ENCODE measurements at regions not wholly inside any gene's neighbourhood (a gene's known extent, or its start where the extent isn't known, plus 50 kb on each side); places are given as distances from the start of the nearest gene placed in this dataset.

GRCh38 chrX:150156615-150157014 is 206.5 kb upstream of the MAMLD1 start:
- H3F3A ChIP-seq (ENCODE audit: insufficient read depth, low read length): no peaks in the 10 kb centered on the region
- no peaks in the 10 kb centered on the region for H4K20me1 ChIP-seq (ENCODE audit: insufficient read depth, low read length)
- no peaks in the 10 kb centered on the region for H3K79me2 ChIP-seq (ENCODE audit: low read length)
- no peaks in the 10 kb centered on the region for H3K4me1 ChIP-seq (ENCODE audit: low read length)
- H3K27ac ChIP-seq (ENCODE audit: low read length): no peak overlapping the region
- H2AFZ ChIP-seq (ENCODE audit: low read length): no peak overlapping the region
- no peaks in the 10 kb centered on the region for H3K27me3 ChIP-seq (replicated peaks; ENCODE audit: insufficient read depth, low read length)
- TF ChIP-seq EZH2 (optimal IDR thresholded peaks at IDR 0.05; ENCODE audit: low read depth, low read length): no peak
- TF ChIP-seq, protein P1, sequence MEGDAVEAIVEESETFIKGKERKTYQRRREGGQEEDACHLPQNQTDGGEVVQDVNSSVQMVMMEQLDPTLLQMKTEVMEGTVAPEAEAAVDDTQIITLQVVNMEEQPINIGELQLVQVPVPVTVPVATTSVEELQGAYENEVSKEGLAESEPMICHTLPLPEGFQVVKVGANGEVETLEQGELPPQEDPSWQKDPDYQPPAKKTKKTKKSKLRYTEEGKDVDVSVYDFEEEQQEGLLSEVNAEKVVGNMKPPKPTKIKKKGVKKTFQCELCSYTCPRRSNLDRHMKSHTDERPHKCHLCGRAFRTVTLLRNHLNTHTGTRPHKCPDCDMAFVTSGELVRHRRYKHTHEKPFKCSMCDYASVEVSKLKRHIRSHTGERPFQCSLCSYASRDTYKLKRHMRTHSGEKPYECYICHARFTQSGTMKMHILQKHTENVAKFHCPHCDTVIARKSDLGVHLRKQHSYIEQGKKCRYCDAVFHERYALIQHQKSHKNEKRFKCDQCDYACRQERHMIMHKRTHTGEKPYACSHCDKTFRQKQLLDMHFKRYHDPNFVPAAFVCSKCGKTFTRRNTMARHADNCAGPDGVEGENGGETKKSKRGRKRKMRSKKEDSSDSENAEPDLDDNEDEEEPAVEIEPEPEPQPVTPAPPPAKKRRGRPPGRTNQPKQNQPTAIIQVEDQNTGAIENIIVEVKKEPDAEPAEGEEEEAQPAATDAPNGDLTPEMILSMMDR (IDR thresholded peaks at IDR 0.05; ENCODE audit: low read length): no peak
- TF ChIP-seq EZH2phosphoT487 (IDR thresholded peaks at IDR 0.05; ENCODE audit: low read length): no peak
- no peak overlapping the region for H3K9ac ChIP-seq (ENCODE audit: low read length)
- no peaks in the 10 kb centered on the region for H3K9me2 ChIP-seq (replicated peaks; ENCODE audit: insufficient read depth, low read length)
- no peak overlapping the region for H3K4me3 ChIP-seq (ENCODE audit: low read length)
- H3K36me3 ChIP-seq (replicated peaks; ENCODE audit: insufficient read depth, low read length): no peaks in the 10 kb centered on the region
- H3K4me2 ChIP-seq (ENCODE audit: low read depth, low read length): no peak overlapping the region
- no peak for DNase-seq
- no peaks in the 10 kb centered on the region for H3K9me3 ChIP-seq (replicated peaks; ENCODE audit: insufficient read depth, low read length)

DNA sequence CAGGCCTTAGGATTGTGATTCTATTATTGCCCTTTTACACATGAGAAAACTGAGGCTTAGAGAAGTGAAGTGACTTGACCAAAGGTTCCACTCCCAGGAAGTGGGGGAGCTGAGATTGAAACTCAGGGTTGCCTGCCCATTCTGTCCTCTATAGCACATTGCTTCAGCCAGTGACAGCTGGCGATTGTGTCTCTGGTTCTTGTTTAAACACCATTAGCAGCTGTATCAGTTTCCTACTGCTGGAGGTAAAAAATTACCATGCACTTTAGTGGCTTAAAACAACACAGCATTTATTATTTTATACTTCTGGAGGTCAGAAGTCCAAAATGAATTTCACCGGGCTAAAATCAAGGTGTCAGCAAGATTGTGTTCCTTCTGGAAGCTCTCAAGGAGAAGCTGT is 205.8 kb upstream of the MAMLD1 start:
- Histone ChIP-seq H3K4me1 (ENCODE audit: low read length) (no peaks in the 10 kb centered on the region), H3K9me2 (replicated peaks; ENCODE audit: insufficient read depth, low read length) (no peaks in the 10 kb centered on the region), H4K20me1 (ENCODE audit: insufficient read depth, low read length) (no peaks in the 10 kb centered on the region), H3K79me2 (ENCODE audit: low read length) (no peaks in the 10 kb centered on the region), H3K9me3 (replicated peaks; ENCODE audit: insufficient read depth, low read length) (no peaks in the 10 kb centered on the region), H3K9ac (ENCODE audit: low read length) (no peak overlapping the region), H3F3A (ENCODE audit: insufficient read depth, low read length) (no peaks in the 10 kb centered on the region), H3K27me3 (replicated peaks; ENCODE audit: insufficient read depth, low read length) (no peaks in the 10 kb centered on the region), H3K4me2 (ENCODE audit: low read depth, low read length) (no peak overlapping the region), H2AFZ (ENCODE audit: low read length) (no peak overlapping the region), H3K27ac (ENCODE audit: low read length) (no peak overlapping the region), H3K36me3 (replicated peaks; ENCODE audit: insufficient read depth, low read length) (no peaks in the 10 kb centered on the region), H3K4me3 (ENCODE audit: low read length) (no peak overlapping the region)
- TF ChIP-seq, protein P1 (IDR thresholded peaks at IDR 0.05; ENCODE audit: low read length): no peak
- TF ChIP-seq EZH2phosphoT487 (IDR thresholded peaks at IDR 0.05; ENCODE audit: low read length): no peak
- no peak for TF ChIP-seq EZH2 (optimal IDR thresholded peaks at IDR 0.05; ENCODE audit: low read depth, low read length)
- no peak for DNase-seq

DNA sequence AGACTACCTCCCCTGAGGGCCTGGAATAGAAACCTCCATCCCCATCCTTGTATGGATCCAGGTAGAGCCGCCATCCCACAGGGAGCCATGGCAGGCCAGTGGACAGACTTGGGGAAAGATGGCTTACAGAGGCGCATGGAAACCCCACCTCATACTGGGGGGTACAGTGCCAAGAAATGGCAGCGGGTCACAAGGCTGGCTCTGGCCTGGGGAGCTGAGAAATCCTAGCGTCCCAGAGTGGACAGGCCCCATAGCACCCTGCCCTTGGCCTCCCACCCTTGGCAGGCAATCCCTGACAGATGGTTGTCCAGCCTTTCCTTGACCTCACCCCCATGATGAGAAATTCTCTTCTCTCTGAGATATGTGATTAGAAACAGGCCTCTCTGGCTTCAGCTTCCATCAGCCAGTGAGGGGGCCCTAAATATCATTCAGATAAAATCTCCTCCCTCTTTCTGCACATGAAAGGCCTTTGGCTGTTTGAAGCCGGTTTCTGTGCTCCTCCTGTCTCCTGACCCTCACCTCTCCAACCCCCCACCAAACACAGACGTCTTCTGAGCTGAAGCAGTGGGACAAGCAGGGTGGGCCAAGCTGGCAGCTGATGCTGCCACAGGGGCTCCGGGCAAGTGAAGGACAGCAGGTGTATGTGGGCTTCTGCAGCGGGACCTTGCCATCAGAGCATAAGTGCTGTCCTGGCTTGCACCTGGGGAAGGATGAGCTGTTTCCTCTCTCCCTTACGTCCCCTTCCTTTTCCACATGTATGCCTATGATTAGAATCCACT is 204.4 kb upstream of the MAMLD1 start:
- Histone ChIP-seq H3K27ac (ENCODE audit: low read length) (no peak overlapping the region), H3K27me3 (replicated peaks; ENCODE audit: insufficient read depth, low read length) (no peaks in the 10 kb centered on the region), H4K20me1 (ENCODE audit: insufficient read depth, low read length) (no peaks in the 10 kb centered on the region), H3K4me3 (ENCODE audit: low read length) (no peak overlapping the region), H3K9me2 (replicated peaks; ENCODE audit: insufficient read depth, low read length) (no peaks in the 10 kb centered on the region), H2AFZ (ENCODE audit: low read length) (no peak overlapping the region), H3K9ac (ENCODE audit: low read length) (no peak overlapping the region), H3K36me3 (replicated peaks; ENCODE audit: insufficient read depth, low read length) (no peaks in the 10 kb centered on the region), H3F3A (ENCODE audit: insufficient read depth, low read length) (no peaks in the 10 kb centered on the region), H3K9me3 (replicated peaks; ENCODE audit: insufficient read depth, low read length) (no peaks in the 10 kb centered on the region), H3K4me1 (ENCODE audit: low read length) (no peaks in the 10 kb centered on the region), H3K4me2 (ENCODE audit: low read depth, low read length) (no peak overlapping the region), H3K79me2 (ENCODE audit: low read length) (no peaks in the 10 kb centered on the region)
- no peak for TF ChIP-seq EZH2phosphoT487 (IDR thresholded peaks at IDR 0.05; ENCODE audit: low read length)
- TF ChIP-seq, protein P1 (IDR thresholded peaks at IDR 0.05; ENCODE audit: low read length): no peak
- TF ChIP-seq EZH2 (optimal IDR thresholded peaks at IDR 0.05; ENCODE audit: low read depth, low read length): no peak
- no peak for DNase-seq

Measured in MM.1S (cell line).